ENCODE measurements at regions not wholly inside any gene's neighbourhood (a gene's known extent, or its start where the extent isn't known, plus 50 kb on each side); places are given as distances from the start of the nearest gene placed in this dataset.

DNA sequence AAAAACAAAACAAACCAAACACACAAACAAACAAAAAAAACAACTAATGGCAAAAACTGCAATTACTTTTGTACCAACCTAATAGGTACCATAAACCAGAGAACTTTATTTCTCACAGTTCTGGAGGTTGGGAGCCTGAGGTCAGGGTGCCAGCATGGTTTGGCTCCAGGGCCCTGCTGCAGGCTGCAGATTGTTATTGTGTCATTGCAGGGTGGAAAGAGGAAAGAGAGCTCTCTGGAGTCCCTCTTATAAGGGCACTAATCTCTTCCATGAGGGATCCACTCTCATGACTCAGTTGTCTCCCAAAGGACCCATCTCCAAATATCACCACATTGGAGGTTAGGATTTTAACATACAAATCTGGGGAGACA lies 64.9 kb upstream of the CPEB4 start:
- H3K4me1 ChIP-seq (ENCODE audit: insufficient read depth, low read length) = peaks cover 14% of the 10 kb centered on the region; the same call in 1 of the 2 replicates
- H2BK120ac ChIP-seq (ENCODE audit: low read depth, low read length, poor library complexity, severe bottlenecking) = no peak overlapping the region
- no peak overlapping the region for H2AK5ac ChIP-seq (ENCODE audit: insufficient read length, low read length)
- Mint-ChIP-seq H3K27me3 (ENCODE audit: low read depth) (no peaks in the 10 kb centered on the region; the same call in 1 of the 2 replicates), H3K27ac (no peak overlapping the region), H3K4me3 (no peak overlapping the region), H3K9me3 (peaks cover 5 to 14% of the 10 kb centered on the region in 2 experiments; a peak in 4 of 5 replicates), H3K4me1 (peaks cover 25 to 33% of the 10 kb centered on the region in 2 experiments), H3K36me3 (ENCODE audit: insufficient read depth in 1 of 3, low read depth in 3 of 3) (peaks cover 2 to 17% (median 3%) of the 10 kb centered on the region in 3 experiments; a peak in 5 of 7 replicates)
- no peak overlapping the region for H4K91ac ChIP-seq (ENCODE audit: insufficient read length, low read depth, low read length)
- no peaks in the 10 kb centered on the region for H3K79me2 ChIP-seq (ENCODE audit: insufficient read depth, low read length)
- H3K4me2 ChIP-seq (ENCODE audit: insufficient read depth, insufficient read length, low read length) = no peak overlapping the region
- TF ChIP-seq, protein P1, sequence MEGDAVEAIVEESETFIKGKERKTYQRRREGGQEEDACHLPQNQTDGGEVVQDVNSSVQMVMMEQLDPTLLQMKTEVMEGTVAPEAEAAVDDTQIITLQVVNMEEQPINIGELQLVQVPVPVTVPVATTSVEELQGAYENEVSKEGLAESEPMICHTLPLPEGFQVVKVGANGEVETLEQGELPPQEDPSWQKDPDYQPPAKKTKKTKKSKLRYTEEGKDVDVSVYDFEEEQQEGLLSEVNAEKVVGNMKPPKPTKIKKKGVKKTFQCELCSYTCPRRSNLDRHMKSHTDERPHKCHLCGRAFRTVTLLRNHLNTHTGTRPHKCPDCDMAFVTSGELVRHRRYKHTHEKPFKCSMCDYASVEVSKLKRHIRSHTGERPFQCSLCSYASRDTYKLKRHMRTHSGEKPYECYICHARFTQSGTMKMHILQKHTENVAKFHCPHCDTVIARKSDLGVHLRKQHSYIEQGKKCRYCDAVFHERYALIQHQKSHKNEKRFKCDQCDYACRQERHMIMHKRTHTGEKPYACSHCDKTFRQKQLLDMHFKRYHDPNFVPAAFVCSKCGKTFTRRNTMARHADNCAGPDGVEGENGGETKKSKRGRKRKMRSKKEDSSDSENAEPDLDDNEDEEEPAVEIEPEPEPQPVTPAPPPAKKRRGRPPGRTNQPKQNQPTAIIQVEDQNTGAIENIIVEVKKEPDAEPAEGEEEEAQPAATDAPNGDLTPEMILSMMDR (conservative IDR thresholded peaks at IDR 0.05) = no peak
- no peaks in the 10 kb centered on the region for H3K79me1 ChIP-seq (ENCODE audit: insufficient read depth, low read depth, low read length, poor library complexity, severe bottlenecking)
- H3K27me3 ChIP-seq (ENCODE audit: insufficient read depth, low read length) = no peaks in the 10 kb centered on the region
- no peak overlapping the region for H4K8ac ChIP-seq (replicated peaks; ENCODE audit: insufficient read length, low read depth, low read length)
- H2AFZ ChIP-seq (ENCODE audit: low read length) = no peak overlapping the region
- no peak overlapping the region for H3T11ph ChIP-seq (ENCODE audit: low read length)
- no peak overlapping the region for H3K14ac ChIP-seq (ENCODE audit: insufficient read depth, low read length)
- no peak overlapping the region for H3K56ac ChIP-seq (ENCODE audit: insufficient read length, low read depth, low read length)
- H2BK20ac ChIP-seq (ENCODE audit: low read depth, low read length, poor library complexity, severe bottlenecking) = no peak overlapping the region
- H2BK12ac ChIP-seq (ENCODE audit: insufficient read length, low read depth, low read length) = no peak overlapping the region
- no peak overlapping the region for H2BK15ac ChIP-seq (ENCODE audit: low read depth, low read length)
- no peak overlapping the region for H4K5ac ChIP-seq (ENCODE audit: insufficient read length, low read depth, low read length)
- H3K9me3 ChIP-seq (ENCODE audit: control insufficient read depth, low read depth, low read length) = no peaks in the 10 kb centered on the region
- no peak for DNase-seq
- no peak overlapping the region for H3K27ac ChIP-seq (ENCODE audit: insufficient read length, low read depth, low read length)
- H3K23ac ChIP-seq (ENCODE audit: insufficient read length, low read depth, low read length) = no peak overlapping the region
- no peak overlapping the region for H2BK5ac ChIP-seq (ENCODE audit: insufficient read length, low read length)
- H4K20me1 ChIP-seq (ENCODE audit: control insufficient read depth, insufficient read depth, insufficient read length) = no peaks in the 10 kb centered on the region
- H3K9ac ChIP-seq (ENCODE audit: extremely low read depth, insufficient read length, low read length) = no peak overlapping the region
- H3K23me2 ChIP-seq (ENCODE audit: insufficient read length, low read depth, low read length, poor library complexity, severe bottlenecking) = no peaks in the 10 kb centered on the region
- H3K18ac ChIP-seq (ENCODE audit: insufficient read length, low read depth, low read length) = no peak overlapping the region
- no peak overlapping the region for H3K4ac ChIP-seq (ENCODE audit: low read depth, low read length)

Measured in H9 (cell line).